A549 (cell line): ENCODE measurements at regions not wholly inside any gene's neighbourhood (a gene's known extent, or its start where the extent isn't known, plus 50 kb on each side); places are given as distances from the start of the nearest gene placed in this dataset.

Source experiments
- ATAC-seq, 2 experiments: fragments of 200-7000 bp in 1 of 2; fragments of >200 bp in 1 of 2; cut with Nextera tagmentation in 1 of 2; cut with Tn5 transposase in 1 of 2; 3 replicates each; pipeline versions ENCODE4 v1.8.0 to v1.9.1; 2018 to 2020; ENCODE audit warnings: mild to moderate bottlenecking in 1 of 2, moderate library complexity in 1 of 2
- CTCF ChIA-PET: fragments of 300-600 bp; sonication (Branson Sonifier 250); formaldehyde crosslinking; extraction: SDS; loops from one replicate; lab custom pipeline; 2021; ENCODE audit warnings: antibody characterized with exemption, inconsistent platforms; lab: Yijun Ruan, JAX
- POLR2A ChIA-PET: fragments of 350-600 bp; formaldehyde crosslinking; extraction: SDS; loops from one replicate; lab custom pipeline; 2021; ENCODE audit warnings: antibody characterized with exemption, inconsistent platforms; lab: Yijun Ruan, JAX
- DNase-seq, 2 experiments: peaks; one replicate each; pipeline versions ENCODE4 v3.0.0 to v3.0.0-alpha.2; 2011 to 2016; ENCODE audit warnings: low read depth in 1 of 2, low spot score in 1 of 2
- FAIRE-seq: peaks from 2 replicates; lab custom pipeline; 2011; peaks lifted over from hg19 to GRCh38; lab: Jason Lieb, UNC
- H3K27ac ChIP-seq, 2 experiments: fragments of >200 bp; sonication (Bioruptor Twin); formaldehyde crosslinking; 3 replicates each; pipeline ENCODE4 v1.5.1; 2016 to 2017
- H3K4me1 ChIP-seq: fragments of >200 bp; sonication (Bioruptor Twin); formaldehyde crosslinking; 3 replicates; pipeline ENCODE4 v1.6.1; 2016
- H3K4me2 ChIP-seq: fragments of >200 bp; sonication (Bioruptor Twin); formaldehyde crosslinking; 3 replicates; pipeline ENCODE4 v1.6.1; 2016
- H3K4me3 ChIP-seq: fragments of >200 bp; sonication (Bioruptor Twin); formaldehyde crosslinking; 3 replicates; pipeline ENCODE4 v1.5.1; 2016
- H3K9me3 ChIP-seq: fragments of >200 bp; sonication (Bioruptor Twin); formaldehyde crosslinking; 3 replicates; pipeline ENCODE4 v1.6.1; 2016
- BCL3 ChIP-seq: fragments of >200 bp; sonication (Bioruptor Twin); formaldehyde crosslinking; IDR thresholded peaks from 3 replicates; pipeline ENCODE4 v1.6.1; 2016
- BHLHE40 ChIP-seq: IDR thresholded peaks from 2 replicates; pipeline ENCODE4 v1.6.1; 2012; ENCODE audit warnings: low read depth, low read length, inconsistent platforms
- CHD2 ChIP-seq: fragments of 150-350 bp; IDR thresholded peaks from 2 replicates; pipeline ENCODE4 v1.6.1; 2014; ENCODE audit warnings: low read length; ENCODE audit not compliant: partially characterized antibody
- EHF ChIP-seq: fragments of 250-450 bp; sonication (Bioruptor Pico); IDR thresholded peaks from 2 replicates; pipeline ENCODE4 v1.5.0; 2020; ENCODE audit warnings: mild to moderate bottlenecking
- EP300 ChIP-seq, 2 experiments: fragments of >200 bp; sonication (Bioruptor Twin); formaldehyde crosslinking; IDR thresholded peaks; 2 replicates in 1 of 2; 3 replicates in 1 of 2; pipeline ENCODE4 v1.6.1; 2016 to 2017
- FOSB ChIP-seq: fragments of 250-450 bp; sonication (Bioruptor Pico); IDR thresholded peaks from 2 replicates; pipeline ENCODE4 v1.5.0; 2020; ENCODE audit warnings: mild to moderate bottlenecking, moderate library complexity
- FOSL2 ChIP-seq, 2 experiments: fragments of 450-650 bp in 1 of 2; fragments of >200 bp in 1 of 2; sonication (Bioruptor Twin) in 1 of 2; formaldehyde crosslinking; IDR thresholded peaks; 2 replicates each; pipeline versions ENCODE4 v1.5.0 to v1.6.1; 2016 to 2020; ENCODE audit warnings: mild to moderate bottlenecking in 1 of 2, moderate library complexity in 1 of 2
- FOXS1 ChIP-seq: fragments of 250-450 bp; sonication (Bioruptor Pico); IDR thresholded peaks from 2 replicates; pipeline ENCODE4 v1.5.0; 2020; ENCODE audit warnings: mild to moderate bottlenecking, moderate library complexity
- GATA3 ChIP-seq: IDR thresholded peaks from 2 replicates; pipeline ENCODE4 v1.6.1; 2012; ENCODE audit warnings: borderline replicate concordance
- HDAC2 ChIP-seq: fragments of 200-600 bp; sonication (generic); IDR thresholded peaks from 2 replicates; pipeline ENCODE4 v1.6.1; 2016
- HES2 ChIP-seq: fragments of >200 bp; sonication (Bioruptor Twin); formaldehyde crosslinking; IDR thresholded peaks from 2 replicates; pipeline ENCODE4 v1.6.1; 2016
- HEYL ChIP-seq: fragments of 250-450 bp; sonication (Bioruptor Pico); IDR thresholded peaks from 2 replicates; pipeline ENCODE4 v1.8.0; 2021; ENCODE audit warnings: mild to moderate bottlenecking, moderate library complexity
- HOXB5 ChIP-seq: fragments of 250-450 bp; sonication (Bioruptor Pico); IDR thresholded peaks from 2 replicates; pipeline ENCODE4 v1.5.0; 2020; ENCODE audit warnings: mild to moderate bottlenecking, moderate library complexity
- JUNB ChIP-seq: fragments of >200 bp; sonication (Bioruptor Twin); formaldehyde crosslinking; IDR thresholded peaks from 2 replicates; pipeline ENCODE4 v1.6.1; 2016
- MAZ ChIP-seq: fragments of 150-350 bp; IDR thresholded peaks from 2 replicates; pipeline ENCODE4 v1.6.1; 2014; ENCODE audit warnings: antibody characterized with exemption, low read depth, low read length, borderline replicate concordance
- NR3C1 ChIP-seq: fragments of >200 bp; sonication (Bioruptor Twin); formaldehyde crosslinking; IDR thresholded peaks from 3 replicates; pipeline ENCODE4 v1.6.1; 2017
- PBX3 ChIP-seq: IDR thresholded peaks from 2 replicates; pipeline ENCODE4 v1.6.1; 2012
- POLR2A ChIP-seq: IDR thresholded peaks from 2 replicates; pipeline ENCODE4 v1.6.1; 2012; ENCODE audit warnings: mild to moderate bottlenecking, low read length
- RCOR1 ChIP-seq: fragments of 150-350 bp; IDR thresholded peaks from 2 replicates; pipeline ENCODE4 v1.6.1; 2014; ENCODE audit warnings: antibody characterized with exemption, low read length, low read depth
- RNF2 ChIP-seq: fragments of 200-600 bp; sonication (generic); IDR thresholded peaks from 2 replicates; pipeline ENCODE4 v1.6.1; 2016; ENCODE audit warnings: low read depth, mild to moderate bottlenecking, antibody characterized with exemption, moderate library complexity, borderline replicate concordance
- SREBF2 ChIP-seq: fragments of 450-650 bp; IDR thresholded peaks from 2 replicates; pipeline ENCODE4 v1.6.1; 2014; ENCODE audit warnings: mild to moderate bottlenecking, moderate library complexity
- TFCP2L1 ChIP-seq: fragments of 250-450 bp; sonication (Bioruptor Pico); IDR thresholded peaks from 2 replicates; pipeline ENCODE4 v1.5.0; 2021; ENCODE audit warnings: mild to moderate bottlenecking
- USF2 ChIP-seq: fragments of 450-650 bp; IDR thresholded peaks from 2 replicates; pipeline ENCODE4 v1.6.1; 2014; ENCODE audit warnings: antibody characterized with exemption
- ZFP36 ChIP-seq: fragments of 450-650 bp; IDR thresholded peaks from 2 replicates; pipeline ENCODE4 v1.6.1; 2014; ENCODE audit warnings: borderline replicate concordance; ENCODE audit not compliant: partially characterized antibody
- ZNF302 ChIP-seq: fragments of 250-450 bp; sonication (Bioruptor Pico); IDR thresholded peaks from 2 replicates; pipeline ENCODE4 v1.9.0; 2021; ENCODE audit warnings: inconsistent platforms, mild to moderate bottlenecking, moderate library complexity
- ZSCAN20 ChIP-seq: fragments of 250-450 bp; sonication (Bioruptor Pico); IDR thresholded peaks from 2 replicates; pipeline ENCODE4 v1.8.0; 2022; ENCODE audit warnings: mild to moderate bottlenecking, moderate library complexity
- WGBS: methylation state at CpG from one replicate; pipeline ENCODE4 v1.1.6; 2017; ENCODE audit errors: missing lambda C conversion rate; 5-methylcytosine and 5-hydroxymethylcytosine counted together

- no peak overlapping the region for H3K27ac ChIP-seq
- no peak overlapping the region for H3K4me3 ChIP-seq
- TF ChIP-seq FOSB (no peak), FOXS1 (no peak), GATA3 (no peak), BCL3 (no peak)
- CTCF ChIA-PET: no interaction called here
- FAIRE-seq: no peak
- no peak for ATAC-seq
- no peak overlapping the region for H3K4me2 ChIP-seq
- WGBS: 9% methylated on average over 3 of the region's 3 CpGs
- no peak for DNase-seq
- peaks cover 14% of the 10 kb centered on the region; the same call in 2 of the 3 replicates for H3K4me1 ChIP-seq
- 0 out of 3 replicates have a peak, but pooled peaks cover 3% of the 10 kb centered on the region for H3K9me3 ChIP-seq
- POLR2A ChIA-PET: no interaction called here
Observed at GRCh38 chr14:88940671-88941070, 116.2 kb downstream of the TTC8 start.

- peaks cover 14% of the 10 kb centered on the region; the same call in 2 of the 3 replicates for H3K4me1 ChIP-seq
- no peak for FAIRE-seq
- TF ChIP-seq HES2: no peak
- no peak for TF ChIP-seq RCOR1
- TF ChIP-seq ZFP36: no peak
- no peak for TF ChIP-seq CHD2
- TF ChIP-seq RNF2: no peak
- TF ChIP-seq NR3C1: no peak
- TF ChIP-seq EP300 (IDR thresholded peaks at IDR 0.05): no peak
- no peak for TF ChIP-seq HEYL (CRISPR knock-in tag)
- TF ChIP-seq SREBF2: no peak
- TF ChIP-seq, all 56 proteins: peak for 0
- peak in 1 of 2 experiments; percentile 8 for DNase-seq
- Histone ChIP-seq H3K4me3 (no peak overlapping the region), H3K9me3 (0 out of 3 replicates have a peak, but pooled peaks cover 3% of the 10 kb centered on the region), H3K27ac (no peak overlapping the region), H3K4me2 (no peak overlapping the region)
- ChIA-PET POLR2A (no interaction called here), CTCF (no interaction called here)
- no peak for ATAC-seq
Observed at GRCh38 chr14:88941414-88941813, 117.0 kb downstream of the TTC8 start.

GRCh38 chr14:88947646-88948598, 123.5 kb downstream of the TTC8 start:
- H3K27ac ChIP-seq: no peak overlapping the region
- FAIRE-seq (no peak), ATAC-seq (no peak), DNase-seq (no peak)
- 36% methylated on average over 7 of the region's 7 CpGs for WGBS
- peaks cover 16% of the 10 kb centered on the region; the same call in 1 of the 3 replicates for H3K9me3 ChIP-seq
- H3K4me1 ChIP-seq: no peaks in the 10 kb centered on the region
- ChIA-PET POLR2A (no interaction called here), CTCF (interaction anchor here (1.0 to 1.2 kb wide), 3 partner anchors 15 to 118 kb away, joined by 3 to 5 read pairs (median 4); no protein-coding TSS in a partner anchor)
- no peak overlapping the region for H3K4me3 ChIP-seq
- no peak overlapping the region for H3K4me2 ChIP-seq
- TF ChIP-seq POLR2A (no peak), EHF (no peak), JUNB (no peak), HOXB5 (CRISPR knock-in tag) (no peak), ZNF302 (CRISPR knock-in tag) (no peak), FOSL2 (IDR thresholded peaks at IDR 0.05) (no peak), FOSL2 (CRISPR knock-in tag; IDR thresholded peaks at IDR 0.05) (no peak), BHLHE40 (no peak), PBX3 (no peak), TFCP2L1 (CRISPR knock-in tag) (no peak), CHD2 (no peak), FOXS1 (no peak), ZSCAN20 (CRISPR knock-in tag) (no peak), USF2 (no peak), HDAC2 (no peak), MAZ (no peak)
